Lung (tissue), 11 donors: ENCODE measurements at regions not wholly inside any gene's neighbourhood (a gene's known extent, or its start where the extent isn't known, plus 50 kb on each side); places are given as distances from the start of the nearest gene placed in this dataset.

Experiments used
- ATAC-seq: fragments of 200-7000 bp; cut with Tn5 transposase; one replicate; pipeline ENCODE4 v1.9.1; 2020; ENCODE audit warnings: moderate number of reproducible peaks; ENCODE audit not compliant: insufficient read depth, low FRiP score
- DNase-seq, 3 donors: peaks; one replicate each; pipeline ENCODE4 v3.0.0-alpha.2; 2013 to 2017
- H3K27ac ChIP-seq, 2 donors: one replicate each; pipeline ENCODE4 v1.5.1; 2013; ENCODE audit warnings: mild to moderate bottlenecking in 2 of 2, moderate library complexity in 2 of 2, control low read depth in 1 of 2, inconsistent platforms in 1 of 2, low read depth in 1 of 2, low read length in 1 of 2
- H3K27me3 ChIP-seq, 3 donors: one replicate each; pipeline ENCODE4 v1.5.1; 2013; ENCODE audit warnings: low read length in 2 of 3; ENCODE audit not compliant: control insufficient read depth in 3 of 3, insufficient read depth in 3 of 3
- H3K36me3 ChIP-seq, 4 donors: one replicate each; pipeline ENCODE4 v1.5.1; 2013; ENCODE audit warnings: low read length in 4 of 4, mild to moderate bottlenecking in 1 of 4, moderate library complexity in 1 of 4; ENCODE audit not compliant: control insufficient read depth in 4 of 4, insufficient read depth in 4 of 4
- H3K4me1 ChIP-seq, 5 donors: one replicate each; pipeline ENCODE4 v1.5.1; 2013; ENCODE audit warnings: low read length in 5 of 5, mild to moderate bottlenecking in 2 of 5, moderate library complexity in 1 of 5; ENCODE audit not compliant: control insufficient read depth in 5 of 5, insufficient read depth in 5 of 5
- H3K4me3 ChIP-seq: one replicate; pipeline ENCODE4 v1.5.1; 2013; ENCODE audit warnings: mild to moderate bottlenecking, control low read depth, moderate library complexity
- H3K9ac ChIP-seq, 2 donors: one replicate each; pipeline ENCODE4 v1.5.1; 2013; ENCODE audit warnings: low read length in 2 of 2, control low read depth in 1 of 2; ENCODE audit not compliant: insufficient read depth in 1 of 2
- H3K9me3 ChIP-seq, 4 donors: one replicate each; pipeline ENCODE4 v1.5.1; 2013; ENCODE audit warnings: low read length in 3 of 4, mild to moderate bottlenecking in 1 of 4, moderate library complexity in 1 of 4; ENCODE audit not compliant: control insufficient read depth in 4 of 4, insufficient read depth in 3 of 4
- CTCF ChIP-seq: IDR thresholded peaks from 2 replicates; pipeline ENCODE4 v1.5.1; 2012; ENCODE audit warnings: mild to moderate bottlenecking; ENCODE audit errors: control extremely low read depth, extremely low read depth
- WGBS, 2 donors: extraction: QIAGEN DNeasy Blood & Tissue Kit; methylation state at CpG; one replicate each; pipeline ENCODE4 v1.1.7; 2013; 5-methylcytosine and 5-hydroxymethylcytosine counted together
- donor health status: control.
- donor health status: control.
- donor health status: Bipolar disorder and iron deficiency.
- donor health status: healthy.
- donor health status: DM: yes; HTN: yes; CAD: no.

- H3K4me1 ChIP-seq: no peaks in the 10 kb centered on the region
- H3K4me3 ChIP-seq: no peak overlapping the region
- H3K9me3 ChIP-seq: no peaks in the 10 kb centered on the region
- H3K9ac ChIP-seq: no peak overlapping the region
- H3K27me3 ChIP-seq: no peaks in the 10 kb centered on the region
- no peak for TF ChIP-seq CTCF
- H3K27ac ChIP-seq: no peak overlapping the region
- DNase-seq (no peak), ATAC-seq (no peak)
- H3K36me3 ChIP-seq: no peaks in the 10 kb centered on the region
These were observed 129.9 kb downstream of the MTX2 start for GRCh38 chr2:176399074-176399598.

GRCh38 chr2:176405477-176405876 lies 136.2 kb downstream of the MTX2 start:
- ATAC-seq (no peak), DNase-seq (no peak)
- Histone ChIP-seq H3K36me3 (no peaks in the 10 kb centered on the region), H3K9me3 (no peaks in the 10 kb centered on the region), H3K4me3 (no peak overlapping the region), H3K27ac (no peak overlapping the region), H3K4me1 (no peaks in the 10 kb centered on the region), H3K27me3 (no peaks in the 10 kb centered on the region), H3K9ac (no peak overlapping the region)
- WGBS, 2 donors: 91% methylated on average over 4 of the region's 4 CpGs; no CpG with 5 or more reads in 1 of the 2 donors
- TF ChIP-seq CTCF: no peak

GRCh38 chr2:176407706-176408105 lies 138.5 kb downstream of the MTX2 start:
- no peak overlapping the region for H3K9ac ChIP-seq
- ATAC-seq (no peak), DNase-seq (no peak)
- H3K27ac ChIP-seq: no peak overlapping the region
- no peaks in the 10 kb centered on the region for H3K36me3 ChIP-seq
- H3K4me1 ChIP-seq: no peaks in the 10 kb centered on the region
- H3K4me3 ChIP-seq: no peak overlapping the region
- H3K27me3 ChIP-seq: no peaks in the 10 kb centered on the region
- no peak for TF ChIP-seq CTCF
- H3K9me3 ChIP-seq: no peaks in the 10 kb centered on the region

- DNase-seq (no peak), ATAC-seq (no peak)
- Histone ChIP-seq H3K27me3 (no peaks in the 10 kb centered on the region), H3K9me3 (no peaks in the 10 kb centered on the region), H3K4me3 (no peak overlapping the region), H3K9ac (no peak overlapping the region), H3K36me3 (no peaks in the 10 kb centered on the region), H3K27ac (no peak overlapping the region), H3K4me1 (no peaks in the 10 kb centered on the region)
- 90 to 92% methylated on average over 2 of the region's 2 CpGs for WGBS, 2 donors
- no peak for TF ChIP-seq CTCF
These were observed 140.4 kb downstream of the MTX2 start for GRCh38 chr2:176409671-176410070.
